ENCODE measurements at regions not wholly inside any gene's neighbourhood (a gene's known extent, or its start where the extent isn't known, plus 50 kb on each side); places are given as distances from the start of the nearest gene placed in this dataset.

DNA sequence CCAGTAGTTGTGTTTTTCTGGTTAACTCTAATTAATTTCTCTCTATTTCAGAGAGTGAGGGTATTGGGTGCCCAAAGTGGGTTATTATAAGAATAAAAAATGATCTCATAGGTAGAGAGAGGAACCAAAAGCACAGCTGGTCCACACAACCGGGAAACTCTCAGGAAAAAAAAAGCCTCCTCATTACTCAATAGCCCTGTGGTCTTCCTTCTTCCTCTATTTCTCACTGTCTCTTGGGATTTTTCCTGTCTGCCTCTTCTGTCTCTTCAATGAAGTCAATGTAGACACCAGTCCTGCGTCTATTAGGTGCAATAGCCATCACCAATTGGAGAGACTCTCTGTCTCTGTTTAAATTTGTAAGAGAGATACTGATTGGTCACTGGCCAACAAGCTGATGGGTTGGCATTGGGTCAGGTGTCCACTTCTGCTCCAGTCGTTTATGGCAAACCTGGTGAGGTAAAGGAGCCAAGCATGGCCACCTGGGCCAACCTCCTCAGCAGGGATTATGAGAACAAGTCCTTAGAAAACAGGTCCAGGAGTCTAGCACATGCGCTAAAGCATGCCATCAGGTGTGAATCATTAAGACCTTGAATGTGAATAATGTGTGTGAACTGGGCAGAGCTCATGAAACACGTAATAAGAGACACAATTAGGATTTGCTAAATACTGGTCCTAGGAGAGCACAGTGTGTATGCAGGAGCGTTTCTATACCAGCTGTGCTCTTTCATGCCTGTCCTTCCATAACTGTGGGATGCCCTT lies 443.0 kb upstream of the RUNX1 start:
- Mint-ChIP-seq H3K36me3 (no peaks in the 10 kb centered on the region), H3K9me3 (no peaks in the 10 kb centered on the region), H3K4me1 (no peaks in the 10 kb centered on the region), H3K4me3 (no peak overlapping the region), H3K27me3 (peaks cover 4% of the 10 kb centered on the region), H3K27ac (no peak overlapping the region)
- no peak for ATAC-seq (ENCODE audit: low read depth)
- DNase-seq (ENCODE audit: low spot score in 2 of 2): no peak

DNA sequence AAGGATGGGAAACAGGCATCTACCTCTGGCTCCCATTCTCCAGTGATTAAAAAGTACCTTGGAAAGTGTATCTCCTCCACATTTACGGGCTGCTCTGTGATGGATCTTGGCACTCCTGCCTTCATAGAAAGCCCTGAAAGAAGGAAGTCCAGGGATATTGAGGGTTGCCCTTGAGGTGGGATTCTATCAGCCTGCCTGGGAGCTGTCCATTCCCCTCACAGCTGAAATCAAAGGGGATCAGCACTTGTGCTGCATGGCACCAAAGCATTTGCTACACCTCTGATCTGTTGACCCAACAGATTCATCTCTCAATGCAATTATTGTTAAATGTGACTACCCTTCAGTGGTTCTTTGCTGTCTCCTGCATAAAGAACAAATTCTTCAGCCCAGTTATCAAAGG lies 442.0 kb upstream of the RUNX1 start:
- H3K4me1 Mint-ChIP-seq: no peaks in the 10 kb centered on the region
- no peak for ATAC-seq (ENCODE audit: low read depth)
- H3K27me3 Mint-ChIP-seq: peaks cover 5% of the 10 kb centered on the region
- DNase-seq (ENCODE audit: low spot score in 2 of 2): no peak
- no peak overlapping the region for H3K4me3 Mint-ChIP-seq
- no peak overlapping the region for H3K27ac Mint-ChIP-seq
- H3K36me3 Mint-ChIP-seq: no peaks in the 10 kb centered on the region
- no peaks in the 10 kb centered on the region for H3K9me3 Mint-ChIP-seq

DNA sequence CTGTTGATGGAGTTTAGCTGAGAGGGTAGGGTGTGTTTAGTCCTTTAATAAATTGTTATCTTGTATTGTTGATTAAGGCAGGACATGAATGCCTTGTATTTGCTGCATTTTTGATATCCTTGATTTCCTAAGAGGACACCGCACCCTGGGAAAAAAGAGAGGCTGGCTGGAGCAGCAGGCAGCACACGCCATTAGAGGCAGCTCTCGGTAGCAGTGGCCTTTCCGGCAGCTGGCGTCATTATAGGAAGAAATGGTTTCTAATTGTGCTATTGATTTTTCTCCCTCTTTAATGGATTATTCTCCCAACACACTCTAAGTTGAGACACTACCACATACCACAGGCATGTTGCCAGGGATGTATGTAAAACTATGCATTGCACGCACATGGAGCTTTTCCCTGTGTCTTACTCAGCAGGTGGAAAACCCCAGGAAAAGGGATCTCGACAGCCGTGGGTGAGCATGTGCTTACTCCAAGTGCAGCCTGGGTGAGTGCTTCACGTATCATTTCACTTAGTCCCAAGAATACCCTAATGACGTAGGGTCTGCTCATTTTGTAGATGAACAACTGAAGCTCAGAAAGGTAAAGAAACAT lies 440.4 kb upstream of the RUNX1 start:
- no peaks in the 10 kb centered on the region for H3K36me3 Mint-ChIP-seq
- peaks cover 15% of the 10 kb centered on the region for H3K27me3 Mint-ChIP-seq
- H3K9me3 Mint-ChIP-seq: no peaks in the 10 kb centered on the region
- ATAC-seq (ENCODE audit: low read depth) (no peak), DNase-seq (ENCODE audit: low spot score in 2 of 2) (no peak)
- H3K4me3 Mint-ChIP-seq: no peak overlapping the region
- H3K4me1 Mint-ChIP-seq: no peaks in the 10 kb centered on the region
- H3K27ac Mint-ChIP-seq: no peak overlapping the region

DNA sequence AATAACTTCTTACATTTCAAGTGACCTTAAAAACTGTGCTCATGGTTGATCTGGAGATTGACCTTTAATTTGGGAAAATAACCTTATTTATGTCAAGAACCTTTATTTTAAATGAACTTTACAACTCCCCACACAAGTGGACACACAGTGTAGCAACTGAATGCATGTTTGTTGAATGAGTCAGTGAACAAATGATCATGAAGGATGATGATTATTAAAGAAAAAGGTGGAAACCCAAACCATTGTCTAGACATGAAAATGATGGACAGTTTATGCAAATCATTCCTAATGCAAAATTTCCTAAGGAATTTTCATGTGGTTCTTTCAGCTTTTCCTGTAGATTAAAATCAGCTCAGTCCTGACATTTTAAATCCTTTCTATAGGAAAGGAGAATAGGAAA lies 439.8 kb upstream of the RUNX1 start:
- no peak overlapping the region for H3K4me3 Mint-ChIP-seq
- peaks cover 18% of the 10 kb centered on the region for H3K27me3 Mint-ChIP-seq
- no peaks in the 10 kb centered on the region for H3K36me3 Mint-ChIP-seq
- no peak overlapping the region for H3K27ac Mint-ChIP-seq
- H3K4me1 Mint-ChIP-seq: no peaks in the 10 kb centered on the region
- ATAC-seq (ENCODE audit: low read depth): no peak
- H3K9me3 Mint-ChIP-seq: no peaks in the 10 kb centered on the region
- no peak for DNase-seq (ENCODE audit: low spot score in 2 of 2)

DNA sequence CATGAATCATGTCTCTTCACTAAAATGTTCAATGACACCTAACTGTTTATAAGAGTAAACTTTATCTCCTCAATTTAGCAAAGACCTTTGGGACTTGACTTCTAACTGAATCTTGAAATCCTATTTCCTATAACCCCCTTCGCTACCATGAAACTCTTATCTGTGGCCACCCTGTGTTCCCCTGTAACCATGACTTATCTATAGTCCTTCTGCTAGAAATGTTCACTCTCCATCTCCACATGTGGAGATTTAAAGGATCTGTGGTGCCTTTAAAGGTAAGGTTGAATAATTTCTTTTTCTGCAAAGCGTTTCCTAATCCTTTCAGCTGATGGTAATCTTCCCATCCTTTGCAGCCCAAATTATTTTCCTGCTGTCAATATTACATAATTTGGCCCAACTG lies 436.3 kb upstream of the RUNX1 start:
- peaks cover 16% of the 10 kb centered on the region for H3K27me3 Mint-ChIP-seq
- H3K4me3 Mint-ChIP-seq: no peak overlapping the region
- no peak overlapping the region for H3K27ac Mint-ChIP-seq
- H3K4me1 Mint-ChIP-seq: no peaks in the 10 kb centered on the region
- ATAC-seq (ENCODE audit: low read depth) (no peak), DNase-seq (ENCODE audit: low spot score in 2 of 2) (no peak)
- H3K9me3 Mint-ChIP-seq: no peaks in the 10 kb centered on the region
- H3K36me3 Mint-ChIP-seq: no peaks in the 10 kb centered on the region

DNA sequence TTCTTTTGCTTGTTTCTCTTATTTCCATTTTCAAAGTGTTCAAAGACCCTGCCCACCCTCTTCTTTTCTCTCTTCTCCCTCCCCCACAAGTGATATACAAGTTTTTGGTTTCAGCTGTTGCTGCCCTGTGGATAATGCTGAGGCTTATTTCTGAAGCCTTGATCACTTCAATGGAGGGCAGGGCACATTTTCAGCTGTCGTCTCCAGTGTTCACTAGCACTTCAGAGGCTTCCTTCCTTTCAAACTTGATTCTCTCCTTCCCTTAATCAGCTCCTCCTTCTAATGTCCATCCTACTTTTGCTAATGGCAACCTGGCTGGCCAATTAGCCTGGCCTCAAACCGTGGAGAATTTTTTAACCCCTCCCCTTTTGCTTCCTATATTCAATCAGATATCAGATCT lies 435.7 kb upstream of the RUNX1 start:
- H3K9me3 Mint-ChIP-seq: peaks cover 4% of the 10 kb centered on the region
- H3K36me3 Mint-ChIP-seq: no peaks in the 10 kb centered on the region
- no peak for DNase-seq (ENCODE audit: low spot score in 2 of 2)
- no peak overlapping the region for H3K4me3 Mint-ChIP-seq
- peaks cover 17% of the 10 kb centered on the region for H3K27me3 Mint-ChIP-seq
- H3K4me1 Mint-ChIP-seq: no peaks in the 10 kb centered on the region
- ATAC-seq (ENCODE audit: low read depth): no peak
- H3K27ac Mint-ChIP-seq: no peak overlapping the region

DNA sequence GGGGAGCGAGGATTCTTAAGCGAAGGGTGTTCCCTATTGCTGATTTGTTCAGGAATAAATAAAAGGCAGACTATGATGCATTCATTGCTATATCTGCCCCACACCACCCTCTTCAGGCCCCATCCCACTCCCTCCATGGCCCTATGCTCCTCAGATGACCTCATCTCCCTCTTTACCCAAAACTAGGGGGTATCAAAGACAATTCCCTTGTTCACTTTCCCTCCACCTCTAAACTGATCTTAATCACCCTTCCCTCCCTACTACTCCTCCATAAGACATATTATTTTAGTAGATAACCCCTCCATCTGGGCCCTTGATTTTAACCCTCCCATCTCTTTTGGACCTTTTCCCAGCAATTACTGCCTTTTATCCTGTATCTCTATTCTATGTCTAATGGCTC lies 434.9 kb upstream of the RUNX1 start:
- peaks cover 2% of the 10 kb centered on the region for H3K36me3 Mint-ChIP-seq
- H3K27me3 Mint-ChIP-seq: peaks cover 19% of the 10 kb centered on the region
- no peak for DNase-seq (ENCODE audit: low spot score in 2 of 2)
- no peak overlapping the region for H3K27ac Mint-ChIP-seq
- H3K4me1 Mint-ChIP-seq: no peaks in the 10 kb centered on the region
- H3K4me3 Mint-ChIP-seq: no peak overlapping the region
- ATAC-seq (ENCODE audit: low read depth): no peak
- H3K9me3 Mint-ChIP-seq: peaks cover 8% of the 10 kb centered on the region

DNA sequence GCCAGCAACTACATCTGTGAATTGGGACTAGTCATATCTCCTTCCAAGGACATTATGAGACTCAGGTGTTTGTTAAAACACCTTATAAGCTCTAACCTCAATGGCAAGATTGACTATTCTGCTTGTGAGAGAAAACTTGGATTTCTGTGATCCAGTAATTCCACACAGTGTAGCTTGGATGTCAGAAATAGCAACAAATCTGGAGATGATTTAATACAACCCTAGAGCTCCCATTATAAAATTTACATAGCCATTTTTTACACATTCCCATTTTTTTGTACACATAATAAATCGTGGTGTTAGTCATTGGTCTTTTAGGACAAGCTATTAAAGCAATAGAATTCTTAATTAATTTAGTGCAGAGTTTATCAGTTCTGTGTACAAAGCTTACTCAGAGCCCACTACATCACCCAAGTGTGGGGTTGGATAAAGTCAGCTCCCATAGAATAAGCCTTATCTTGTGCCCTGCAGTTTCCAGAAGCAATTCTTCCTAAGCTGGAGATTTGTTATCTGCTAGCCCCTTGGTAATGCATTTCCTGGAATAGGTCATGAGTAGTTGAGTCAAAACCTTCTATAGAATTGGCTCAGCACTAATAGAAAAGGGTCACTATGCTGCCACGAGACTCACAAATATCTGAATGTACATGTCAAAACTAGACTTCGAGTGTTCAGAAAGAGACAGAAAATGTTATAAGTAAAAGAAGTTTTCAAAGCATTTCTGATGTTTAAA lies 434.0 kb upstream of the RUNX1 start:
- H3K27me3 Mint-ChIP-seq: peaks cover 19% of the 10 kb centered on the region
- no peak for ATAC-seq (ENCODE audit: low read depth)
- no peak overlapping the region for H3K4me3 Mint-ChIP-seq

DNA sequence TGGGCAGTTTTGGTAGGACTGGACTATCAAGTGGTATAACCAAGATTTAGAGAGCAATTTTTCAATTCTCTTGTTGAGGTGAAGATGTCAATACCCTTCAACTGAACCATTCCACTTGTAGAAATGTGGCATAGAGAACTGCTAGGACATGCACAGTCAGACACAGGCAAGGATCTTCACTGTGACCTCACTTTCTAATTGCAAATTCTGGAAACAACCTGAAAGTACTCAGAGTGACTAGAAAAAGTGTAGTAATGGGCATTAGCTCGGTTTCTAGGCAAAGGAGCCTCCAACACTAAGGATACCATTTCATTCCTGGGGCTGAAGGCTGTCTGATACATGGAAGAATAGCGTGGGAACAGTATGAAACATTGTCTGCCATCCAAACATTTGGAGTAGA lies 433.0 kb upstream of the RUNX1 start:
- no peak overlapping the region for H3K4me3 Mint-ChIP-seq
- H3K27ac Mint-ChIP-seq: no peak overlapping the region
- H3K9me3 Mint-ChIP-seq: peaks cover 9% of the 10 kb centered on the region
- ATAC-seq (ENCODE audit: low read depth) (no peak), DNase-seq (ENCODE audit: low spot score in 2 of 2) (no peak)
- no peaks in the 10 kb centered on the region for H3K4me1 Mint-ChIP-seq
- peaks cover 19% of the 10 kb centered on the region for H3K27me3 Mint-ChIP-seq
- peaks cover 3% of the 10 kb centered on the region for H3K36me3 Mint-ChIP-seq

More for the DNA sequence above, 434.0 kb upstream of the RUNX1 start:
- Mint-ChIP-seq H3K9me3 (peaks cover 9% of the 10 kb centered on the region), H3K4me1 (no peaks in the 10 kb centered on the region), H3K27ac (no peak overlapping the region), H3K36me3 (peaks cover 3% of the 10 kb centered on the region)
- DNase-seq (ENCODE audit: low spot score in 2 of 2): no peak

DNA sequence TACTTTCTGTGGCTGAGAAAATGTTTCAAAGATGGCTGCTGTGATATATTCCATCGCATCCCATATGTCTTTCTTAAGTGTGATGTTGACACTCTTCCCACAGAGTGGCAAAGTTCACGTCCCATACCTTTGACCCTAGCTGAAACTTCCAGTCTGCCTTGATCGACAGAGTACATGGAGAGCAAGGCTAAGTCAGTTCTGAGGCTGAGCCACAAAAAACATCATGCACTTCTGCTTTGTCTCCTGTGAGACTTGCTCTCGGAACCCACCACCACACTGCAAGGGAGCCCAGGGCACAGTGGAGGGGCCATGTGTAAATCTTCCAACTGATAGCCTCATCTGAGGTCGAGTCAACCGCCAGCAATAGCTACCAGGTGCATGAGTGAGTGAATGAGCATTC lies 431.9 kb upstream of the RUNX1 start:
- H3K27ac Mint-ChIP-seq: no peak overlapping the region
- no peaks in the 10 kb centered on the region for H3K4me1 Mint-ChIP-seq
- DNase-seq (ENCODE audit: low spot score in 2 of 2) (no peak), ATAC-seq (ENCODE audit: low read depth) (no peak)
- peaks cover 23% of the 10 kb centered on the region for H3K27me3 Mint-ChIP-seq
- H3K9me3 Mint-ChIP-seq: peaks cover 9% of the 10 kb centered on the region
- H3K36me3 Mint-ChIP-seq: peaks cover 3% of the 10 kb centered on the region
- H3K4me3 Mint-ChIP-seq: no peak overlapping the region

DNA sequence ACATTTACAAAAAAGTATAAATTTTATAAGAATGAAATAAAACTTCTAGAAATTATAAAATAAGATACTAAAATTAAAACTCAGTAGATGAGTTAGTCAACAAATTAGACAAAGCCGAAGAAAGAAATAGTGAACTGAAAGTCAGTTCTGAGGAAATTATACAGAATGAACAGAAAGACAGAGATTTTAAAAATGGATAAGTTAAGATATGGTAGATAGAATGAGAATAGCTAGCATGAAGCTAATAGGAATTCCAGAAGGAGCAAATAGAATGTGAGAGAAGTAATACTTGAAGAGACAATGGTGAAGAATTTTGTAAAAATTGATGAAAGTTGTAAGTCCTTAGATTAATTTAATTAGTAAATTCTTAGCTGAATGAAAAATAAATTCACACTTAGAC lies 430.4 kb upstream of the RUNX1 start:
- H3K4me1 Mint-ChIP-seq: no peaks in the 10 kb centered on the region
- H3K27me3 Mint-ChIP-seq: peaks cover 16% of the 10 kb centered on the region
- no peak overlapping the region for H3K4me3 Mint-ChIP-seq
- DNase-seq (ENCODE audit: low spot score in 2 of 2) (no peak), ATAC-seq (ENCODE audit: low read depth) (no peak)
- peaks cover 3% of the 10 kb centered on the region for H3K36me3 Mint-ChIP-seq
- no peak overlapping the region for H3K27ac Mint-ChIP-seq
- H3K9me3 Mint-ChIP-seq: peaks cover 9% of the 10 kb centered on the region

DNA sequence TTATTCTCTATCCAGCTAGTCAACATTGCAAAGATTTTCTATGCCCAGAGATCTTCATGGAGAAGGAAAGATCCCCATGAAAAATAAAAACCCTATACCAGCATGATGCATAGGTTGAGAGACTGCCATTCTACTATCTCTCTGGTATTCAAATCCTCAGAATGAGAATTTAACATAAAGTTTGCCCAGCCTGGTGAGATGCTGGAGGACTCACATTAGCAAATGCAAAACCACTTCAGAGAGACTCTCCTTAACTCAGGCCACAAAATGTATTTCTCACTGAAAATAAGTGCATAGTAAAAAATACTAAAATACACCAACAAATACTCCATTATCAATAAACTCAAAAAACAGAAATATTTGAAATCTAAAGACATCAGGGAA lies 430.0 kb upstream of the RUNX1 start:
- DNase-seq (ENCODE audit: low spot score in 2 of 2): no peak
- no peak for ATAC-seq (ENCODE audit: low read depth)
- peaks cover 9% of the 10 kb centered on the region for H3K9me3 Mint-ChIP-seq
- no peaks in the 10 kb centered on the region for H3K4me1 Mint-ChIP-seq
- H3K27me3 Mint-ChIP-seq: peaks cover 13% of the 10 kb centered on the region
- no peak overlapping the region for H3K4me3 Mint-ChIP-seq
- H3K36me3 Mint-ChIP-seq: peaks cover 3% of the 10 kb centered on the region
- no peak overlapping the region for H3K27ac Mint-ChIP-seq

DNA sequence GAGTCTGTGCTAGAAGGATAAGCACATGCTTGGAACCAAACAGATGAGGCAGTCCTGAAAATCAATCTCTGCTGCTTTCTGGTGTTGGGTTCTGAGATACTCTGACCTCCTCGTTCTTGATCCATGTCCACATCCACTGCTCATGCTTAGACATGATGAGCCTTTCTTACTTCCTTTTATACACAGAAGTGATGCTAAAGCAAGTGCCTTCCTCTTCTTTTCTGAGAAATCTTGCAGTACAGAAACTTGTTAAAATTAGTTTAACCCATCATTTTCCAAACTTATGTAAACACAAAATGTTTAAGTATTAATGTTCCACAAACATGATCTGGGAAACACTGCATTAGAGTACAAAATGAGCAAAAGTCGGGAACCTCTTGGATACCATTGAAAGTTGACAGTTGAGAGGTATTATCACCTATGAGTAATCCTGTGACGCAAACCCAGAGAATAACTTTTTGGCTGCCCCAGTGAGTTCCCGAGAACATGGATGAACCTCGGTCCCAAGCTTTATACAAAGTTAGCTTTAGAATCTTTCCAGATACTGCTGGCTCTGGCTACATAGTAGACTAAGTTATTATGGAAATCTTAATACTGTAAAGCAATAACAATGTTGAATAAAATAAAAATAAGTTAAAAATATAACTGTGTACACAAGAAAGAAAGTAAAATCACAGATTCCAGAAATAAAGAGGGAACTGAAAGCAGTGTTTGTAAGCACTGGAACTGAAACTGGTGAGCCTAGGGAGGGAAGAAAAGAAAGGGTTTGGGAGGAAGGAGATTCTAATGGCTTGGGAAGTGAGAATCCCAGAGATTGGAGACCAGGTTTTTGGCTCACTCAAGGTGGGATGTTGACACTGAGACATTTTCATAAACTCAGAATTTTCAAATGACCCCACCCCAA lies 429.3 kb upstream of the RUNX1 start:
- no peak for ATAC-seq (ENCODE audit: low read depth)
- peaks cover 13% of the 10 kb centered on the region for H3K27me3 Mint-ChIP-seq
- peaks cover 9% of the 10 kb centered on the region for H3K9me3 Mint-ChIP-seq
- no peaks in the 10 kb centered on the region for H3K4me1 Mint-ChIP-seq
- no peak overlapping the region for H3K27ac Mint-ChIP-seq
- peaks cover 3% of the 10 kb centered on the region for H3K36me3 Mint-ChIP-seq
- no peak overlapping the region for H3K4me3 Mint-ChIP-seq
- DNase-seq (ENCODE audit: low spot score in 2 of 2): no peak

DNA sequence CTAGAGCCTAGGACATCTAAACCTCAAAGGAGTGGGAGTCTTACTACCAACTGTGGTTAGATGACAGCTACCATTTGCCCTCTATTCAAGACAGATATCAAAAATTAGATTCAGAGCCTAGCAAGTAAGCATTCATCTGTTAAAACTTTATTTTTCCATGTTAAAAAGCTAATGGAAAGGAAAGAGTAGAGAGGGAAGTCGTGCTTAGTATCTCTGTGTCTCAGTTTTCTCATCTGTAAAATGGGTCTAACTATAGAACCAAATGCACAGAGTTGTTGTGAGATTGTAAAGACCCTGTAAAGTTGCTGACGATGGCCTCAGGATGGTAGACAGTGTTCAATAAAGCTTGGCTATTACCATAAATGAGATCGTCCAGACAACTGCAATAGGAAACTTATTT lies 428.5 kb upstream of the RUNX1 start:
- ATAC-seq (ENCODE audit: low read depth) (no peak), DNase-seq (ENCODE audit: low spot score in 2 of 2) (no peak)
- Mint-ChIP-seq H3K27me3 (peaks cover 16% of the 10 kb centered on the region), H3K36me3 (peaks cover 3% of the 10 kb centered on the region), H3K4me3 (no peak overlapping the region), H3K4me1 (no peaks in the 10 kb centered on the region), H3K27ac (no peak overlapping the region), H3K9me3 (peaks cover 9% of the 10 kb centered on the region)

All from memory B cell (primary cell).